KMS-11 (cell line): ENCODE measurements at regions not wholly inside any gene's neighbourhood (a gene's known extent, or its start where the extent isn't known, plus 50 kb on each side); places are given as distances from the start of the nearest gene placed in this dataset.

Source experiments
- H2AFZ ChIP-seq: fragments of 200-600 bp; sonication (generic); 2 replicates; pipeline ENCODE4 v1.6.1; 2016; ENCODE audit warnings: antibody characterized with exemption, mixed run types, low read depth
- H3K27ac ChIP-seq: fragments of 200-600 bp; sonication (generic); 2 replicates; pipeline ENCODE4 v1.6.1; 2016; ENCODE audit warnings: mild to moderate bottlenecking, mixed run types
- H3K27me3 ChIP-seq: fragments of 200-600 bp; sonication (generic); 2 replicates; pipeline ENCODE4 v1.6.1; 2017; ENCODE audit warnings: mild to moderate bottlenecking, low read depth, mixed run types, moderate library complexity; ENCODE audit not compliant: insufficient read depth
- H3K36me3 ChIP-seq: fragments of 200-600 bp; sonication (generic); 2 replicates; pipeline ENCODE4 v1.6.1; 2017; ENCODE audit warnings: mild to moderate bottlenecking, mixed run types; ENCODE audit not compliant: insufficient read depth
- H3K4me1 ChIP-seq: fragments of 200-600 bp; sonication (generic); 2 replicates; pipeline ENCODE4 v1.6.1; 2016; ENCODE audit warnings: mild to moderate bottlenecking, low read depth, mixed run types; ENCODE audit not compliant: poor library complexity, severe bottlenecking
- H3K4me2 ChIP-seq: fragments of 200-600 bp; sonication (generic); 2 replicates; pipeline ENCODE4 v1.7.0; 2016; ENCODE audit warnings: mild to moderate bottlenecking, mixed run types
- H3K4me3 ChIP-seq: fragments of 200-600 bp; sonication (generic); IDR thresholded peaks from 2 replicates; pipeline ENCODE4 v1.6.1; 2017; ENCODE audit warnings: low read depth, low read length, mixed read lengths; ENCODE audit not compliant: insufficient read depth
- H3K79me2 ChIP-seq: fragments of 200-600 bp; sonication (generic); 2 replicates; pipeline ENCODE4 v1.6.1; 2016; ENCODE audit warnings: low read depth, mixed run types; ENCODE audit not compliant: insufficient read depth
- H3K9ac ChIP-seq: fragments of 200-600 bp; sonication (generic); 2 replicates; pipeline ENCODE4 v1.6.1; 2016; ENCODE audit warnings: mild to moderate bottlenecking, mixed run types
- H4K20me1 ChIP-seq: fragments of 200-600 bp; sonication (generic); 2 replicates; pipeline ENCODE4 v1.6.1; 2016; ENCODE audit warnings: mild to moderate bottlenecking, mixed run types; ENCODE audit not compliant: insufficient read depth
- CTCF ChIP-seq: fragments of 200-600 bp; sonication (generic); conservative IDR thresholded peaks from 2 replicates; pipeline ENCODE4 v1.6.1; 2017; ENCODE audit warnings: low read depth, mild to moderate bottlenecking, antibody characterized with exemption, low read length, moderate library complexity, mixed read lengths

DNA sequence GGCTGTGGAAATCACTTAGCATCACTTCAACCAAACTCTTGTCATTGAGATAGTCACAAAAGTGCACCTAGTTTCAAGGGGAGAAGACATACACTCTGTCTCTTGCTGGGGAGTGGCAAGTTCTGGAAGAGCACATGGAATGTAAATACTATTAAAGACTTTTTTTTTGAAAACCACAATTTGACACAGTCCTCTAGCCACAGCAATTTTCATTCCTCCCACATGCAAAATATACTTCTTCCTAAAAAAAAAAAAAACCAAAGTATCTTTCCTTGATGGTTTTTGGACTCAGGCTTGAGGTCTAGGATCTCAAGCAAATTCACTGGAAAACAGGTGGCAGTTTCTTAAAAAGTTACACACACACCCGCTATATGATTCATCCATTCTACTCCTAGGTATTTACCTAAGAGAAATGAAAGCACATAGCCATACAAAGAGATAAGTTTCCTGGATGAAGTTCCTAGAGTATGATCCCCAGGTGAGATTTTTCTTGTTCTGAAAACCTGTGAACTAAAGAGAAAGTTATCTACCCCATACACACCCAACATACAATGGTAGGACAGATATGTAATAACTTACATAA, 295.8 kb downstream of the SP3 start:
- no peaks in the 10 kb centered on the region for H4K20me1 ChIP-seq
- H3K27me3 ChIP-seq, result no peaks in the 10 kb centered on the region
- H3K4me2 ChIP-seq, result no peak overlapping the region
- no peaks in the 10 kb centered on the region for H3K79me2 ChIP-seq
- H3K36me3 ChIP-seq, result no peaks in the 10 kb centered on the region
- no peak for TF ChIP-seq CTCF
- no peak overlapping the region for H2AFZ ChIP-seq
- H3K4me3 ChIP-seq, result no peak overlapping the region
- H3K4me1 ChIP-seq, result no peaks in the 10 kb centered on the region
- H3K27ac ChIP-seq, result no peak overlapping the region
- H3K9ac ChIP-seq, result no peak overlapping the region

- H3K9ac ChIP-seq, result no peak overlapping the region
- TF ChIP-seq CTCF, result no peak
- no peak overlapping the region for H3K4me2 ChIP-seq
- no peak overlapping the region for H2AFZ ChIP-seq
- no peak overlapping the region for H3K4me3 ChIP-seq
- no peaks in the 10 kb centered on the region for H4K20me1 ChIP-seq
- H3K4me1 ChIP-seq, result no peaks in the 10 kb centered on the region
- H3K27ac ChIP-seq, result no peak overlapping the region
- H3K27me3 ChIP-seq, result no peaks in the 10 kb centered on the region
- no peaks in the 10 kb centered on the region for H3K36me3 ChIP-seq
- H3K79me2 ChIP-seq, result no peaks in the 10 kb centered on the region
Measured at GRCh38 chr2:173669888-173670287, 295.3 kb downstream of the SP3 start.

GRCh38 chr2:173672573-173673340, 292.4 kb downstream of the SP3 start:
- no peak overlapping the region for H3K4me2 ChIP-seq
- no peak for TF ChIP-seq CTCF
- H3K27me3 ChIP-seq, result no peaks in the 10 kb centered on the region

DNA sequence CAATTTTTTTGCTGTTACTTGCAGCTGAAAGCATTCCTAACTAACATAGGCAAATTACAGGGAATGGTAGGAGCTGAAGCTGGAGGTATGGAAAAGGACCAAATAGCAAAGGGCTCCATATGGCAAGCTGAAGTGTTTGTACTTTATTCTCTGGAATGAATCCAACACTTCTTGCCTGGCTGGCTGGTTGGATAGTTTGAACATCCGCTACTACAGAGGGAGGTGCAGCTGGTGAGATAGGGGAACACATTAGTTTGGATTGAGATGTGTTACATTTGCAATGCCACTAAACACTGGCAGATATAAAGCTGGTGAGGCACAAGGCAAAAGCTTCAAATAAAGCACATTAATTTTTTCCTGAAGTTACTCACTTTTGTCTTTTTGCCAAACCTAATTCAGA, 291.5 kb downstream of the SP3 start:
- Histone ChIP-seq H3K27ac (no peak overlapping the region), H3K27me3 (no peaks in the 10 kb centered on the region), H3K4me2 (no peak overlapping the region), H3K79me2 (no peaks in the 10 kb centered on the region), H4K20me1 (no peaks in the 10 kb centered on the region), H3K9ac (no peak overlapping the region), H3K36me3 (no peaks in the 10 kb centered on the region), H3K4me1 (no peaks in the 10 kb centered on the region), H3K4me3 (no peak overlapping the region), H2AFZ (no peak overlapping the region)
- no peak for TF ChIP-seq CTCF

More at GRCh38 chr2:173672573-173673340, 292.4 kb downstream of the SP3 start:
- Histone ChIP-seq H3K79me2 (no peaks in the 10 kb centered on the region), H3K9ac (no peak overlapping the region), H3K4me3 (no peak overlapping the region), H3K36me3 (no peaks in the 10 kb centered on the region), H3K27ac (no peak overlapping the region), H2AFZ (no peak overlapping the region), H4K20me1 (no peaks in the 10 kb centered on the region), H3K4me1 (no peaks in the 10 kb centered on the region)
